ENCODE measurements at regions not wholly inside any gene's neighbourhood (a gene's known extent, or its start where the extent isn't known, plus 50 kb on each side); places are given as distances from the start of the nearest gene placed in this dataset.
"Not testable (repeated sequence)": the region's sequence is repeated elsewhere in the genome, so short reads cannot be mapped to it uniquely, and the experiment has no call there.

GRCh38 chr13:50236898-50237318, 221.7 kb downstream of the KCNRG start:
- DNase-seq = no peak

- DNase-seq = no peak
Observed at GRCh38 chr13:50238922-50239321, 223.7 kb downstream of the KCNRG start.

GRCh38 chr13:50241479-50241878, 226.2 kb downstream of the KCNRG start:
- no peak for DNase-seq

GRCh38 chr13:50243931-50244330, 228.7 kb downstream of the KCNRG start:
- DNase-seq = no peak

- DNase-seq = no peak
Observed at GRCh38 chr13:50244355-50244712, 229.1 kb downstream of the KCNRG start.

- DNase-seq = no peak
Observed at GRCh38 chr13:50244713-50245574, 229.7 kb downstream of the KCNRG start.

GRCh38 chr13:50247223-50247622, 232.0 kb downstream of the KCNRG start:
- no peak for DNase-seq

GRCh38 chr13:50248516-50249143, 233.4 kb downstream of the KCNRG start:
- no peak for DNase-seq

- no peak for DNase-seq
Observed at GRCh38 chr13:50249144-50249521, 233.9 kb downstream of the KCNRG start.

GRCh38 chr13:50250401-50250800, 235.2 kb downstream of the KCNRG start:
- no peak for DNase-seq

GRCh38 chr13:50255639-50256038, 240.4 kb downstream of the KCNRG start:
- no peak for DNase-seq

- DNase-seq = not testable (repeated sequence)
Observed at GRCh38 chr13:50256536-50257321, 241.5 kb downstream of the KCNRG start.

GRCh38 chr13:50257646-50258045, 242.4 kb downstream of the KCNRG start:
- no peak for DNase-seq

- DNase-seq = no peak
Observed at GRCh38 chr13:50261130-50261901, 246.1 kb downstream of the KCNRG start.

- no peak for DNase-seq
Observed at GRCh38 chr13:50267066-50267465, 251.8 kb downstream of the KCNRG start.

GRCh38 chr13:50267917-50268316, 252.7 kb downstream of the KCNRG start:
- no peak for DNase-seq

GRCh38 chr13:50268500-50268899, 253.3 kb downstream of the KCNRG start:
- no peak for DNase-seq

- DNase-seq = no peak
Observed at GRCh38 chr13:50274181-50274580, 258.9 kb downstream of the KCNRG start.

GRCh38 chr13:50275392-50276063, 260.3 kb downstream of the KCNRG start:
- DNase-seq = no peak

- no peak for DNase-seq
Observed at GRCh38 chr13:50276550-50276949, 261.3 kb downstream of the KCNRG start.

- DNase-seq = no peak
Observed at GRCh38 chr13:50277127-50277526, 261.9 kb downstream of the KCNRG start.

- DNase-seq = no peak
Observed at GRCh38 chr13:50277906-50278305, 262.7 kb downstream of the KCNRG start.
